GM18951 (cell line): ENCODE measurements at regions not wholly inside any gene's neighbourhood (a gene's known extent, or its start where the extent isn't known, plus 50 kb on each side); places are given as distances from the start of the nearest gene placed in this dataset.

Experiments used
- POLR2A ChIP-seq: IDR thresholded peaks from 4 replicates; pipeline ENCODE4 v1.6.1; 2011; ENCODE audit warnings: mild to moderate bottlenecking; ENCODE audit not compliant: insufficient read length, insufficient read depth; ENCODE audit errors: extremely low read depth
- in situ Hi-C: fragments of 300-500 bp; cut with MboI; formaldehyde crosslinking; loops from one replicate; pipeline ENCODE4 v1.12.0; 2022; ENCODE audit warnings: low sequenced_read_pairs, mixed read lengths, inconsistent platforms; ENCODE audit not compliant: unreplicated experiment

- in situ Hi-C loops: no loop called here
- TF ChIP-seq POLR2A: no peak
Observed at GRCh38 chr3:150248888-150249681, 159.0 kb upstream of the TSC22D2 start.

- in situ Hi-C loops: no loop called here
- TF ChIP-seq POLR2A: no peak
Observed at GRCh38 chr3:150248116-150248887, 159.8 kb upstream of the TSC22D2 start.

- in situ Hi-C loops: no loop called here
Observed at GRCh38 chr3:150247441-150247840, 160.7 kb upstream of the TSC22D2 start.

GRCh38 chr3:150243466-150243865 is 164.6 kb upstream of the TSC22D2 start:
- TF ChIP-seq POLR2A: no peak
- in situ Hi-C loops: no loop called here

More at GRCh38 chr3:150247441-150247840, 160.7 kb upstream of the TSC22D2 start:
- TF ChIP-seq POLR2A: no peak

GRCh38 chr3:150242220-150242936 is 165.7 kb upstream of the TSC22D2 start:
- no peak for TF ChIP-seq POLR2A
- in situ Hi-C loops: no loop called here

- TF ChIP-seq POLR2A: no peak
- in situ Hi-C loops: no loop called here
Observed at GRCh38 chr3:150240891-150241290, 167.2 kb upstream of the TSC22D2 start.

GRCh38 chr3:150239766-150240165 is 168.3 kb upstream of the TSC22D2 start:
- no peak for TF ChIP-seq POLR2A
- in situ Hi-C loops: no loop called here

GRCh38 chr3:150238995-150239619 is 169.0 kb upstream of the TSC22D2 start:
- in situ Hi-C loops: no loop called here
- no peak for TF ChIP-seq POLR2A

GRCh38 chr3:150238048-150238802 is 169.9 kb upstream of the TSC22D2 start:
- in situ Hi-C loops: no loop called here
- no peak for TF ChIP-seq POLR2A

- TF ChIP-seq POLR2A: no peak
- in situ Hi-C loops: no loop called here
Observed at GRCh38 chr3:150237490-150237889, 170.6 kb upstream of the TSC22D2 start.

- in situ Hi-C loops: no loop called here
- TF ChIP-seq POLR2A: no peak
Observed at GRCh38 chr3:150236316-150237082, 171.6 kb upstream of the TSC22D2 start.

GRCh38 chr3:150235799-150236198 is 172.3 kb upstream of the TSC22D2 start:
- no peak for TF ChIP-seq POLR2A
- in situ Hi-C loops: no loop called here
